GM12878 (cell line): ENCODE measurements at regions not wholly inside any gene's neighbourhood (a gene's known extent, or its start where the extent isn't known, plus 50 kb on each side); places are given as distances from the start of the nearest gene placed in this dataset.

Experiments
- ATAC-seq: fragments of 200-7000 bp; cut with Tn5 transposase; 3 replicates; pipeline ENCODE4 v1.9.1; 2020; ENCODE audit warnings: mild to moderate bottlenecking, moderate library complexity
- BruUV-seq: library from RNA; stranded (reverse); fragments of 400-500 nt; replicated peaks from 2 replicates; lab custom pipeline; 2021; lab: Mats Ljungman, UMichigan
- CTCF ChIA-PET: fragments of 300-600 bp; sonication (Branson Sonifier 250); formaldehyde crosslinking; extraction: SDS; loops from one replicate; lab custom pipeline; 2021; ENCODE audit warnings: inconsistent platforms; lab: Yijun Ruan, JAX
- POLR2A ChIA-PET: fragments of 350-600 bp; formaldehyde crosslinking; extraction: SDS; loops from one replicate; lab custom pipeline; 2021; ENCODE audit warnings: inconsistent platforms; lab: Charles Lee
- RAD21 ChIA-PET: fragments of 300-600 bp; sonication (Branson Sonifier 250); formaldehyde crosslinking; loops from one replicate; lab custom pipeline; 2023; ENCODE audit warnings: antibody characterized with exemption; ENCODE audit not compliant: unreplicated experiment; lab: Charles Lee
- SMC1A ChIA-PET: fragments of 300-600 bp; sonication (Branson Sonifier 250); formaldehyde crosslinking; loops from one replicate; lab custom pipeline; 2023; ENCODE audit not compliant: unreplicated experiment, uncharacterized antibody; lab: Charles Lee
- DNase-seq: peaks from one replicate; pipeline ENCODE4 v3.0.0-alpha.2; 2011; ENCODE audit warnings: low read depth, low spot score
- FAIRE-seq: peaks from 3 replicates; lab custom pipeline; 2011; peaks lifted over from hg19 to GRCh38; lab: Jason Lieb, UNC
- H2AFZ ChIP-seq: 2 replicates; pipeline ENCODE4 v1.6.0; 2011; ENCODE audit warnings: low read depth, low read length, control low read depth; ENCODE audit not compliant: control insufficient read depth
- H3K27ac ChIP-seq: 2 replicates; pipeline ENCODE4 v1.5.1; 2011; ENCODE audit warnings: control low read depth; ENCODE audit not compliant: control insufficient read depth, insufficient read depth
- H3K27me3 ChIP-seq, 2 experiments: replicated peaks in 1 of 2; 2 replicates each; pipeline versions ENCODE4 v1.6.0 to v1.6.1; 2011; ENCODE audit warnings: low read length in 1 of 2; ENCODE audit not compliant: control insufficient read depth in 2 of 2, insufficient read depth in 2 of 2
- H3K36me3 ChIP-seq, 2 experiments: 2 replicates each; pipeline ENCODE4 v1.5.1; 2011; ENCODE audit warnings: low read length in 1 of 2; ENCODE audit not compliant: control insufficient read depth in 2 of 2, insufficient read depth in 2 of 2
- H3K4me1 ChIP-seq: 2 replicates; pipeline ENCODE4 v1.6.1; 2011; ENCODE audit warnings: mild to moderate bottlenecking, low read length, moderate library complexity, mixed read lengths; ENCODE audit not compliant: control insufficient read depth, insufficient read depth
- H3K4me2 ChIP-seq: 2 replicates; pipeline ENCODE4 v1.6.0; 2011; ENCODE audit warnings: control low read depth; ENCODE audit not compliant: control insufficient read depth, insufficient read depth
- H3K4me3 ChIP-seq: fragments of 200-600 bp; sonication (generic); 2 replicates; pipeline ENCODE4 v1.5.1; 2016
- H3K79me2 ChIP-seq: 2 replicates; pipeline ENCODE4 v1.6.0; 2011; ENCODE audit warnings: low read length; ENCODE audit not compliant: control insufficient read depth, insufficient read depth
- H3K9ac ChIP-seq: 2 replicates; pipeline ENCODE4 v1.8.0; 2011; ENCODE audit warnings: low read length, control low read depth, mixed read lengths; ENCODE audit not compliant: control insufficient read depth, insufficient read depth
- H3K9me3 ChIP-seq: replicated peaks from 3 replicates; pipeline ENCODE4 v1.5.1; 2011; ENCODE audit warnings: mild to moderate bottlenecking, low read length; ENCODE audit not compliant: control insufficient read depth, insufficient read depth
- H4K20me1 ChIP-seq: 2 replicates; pipeline ENCODE4 v1.6.0; 2011; ENCODE audit not compliant: control insufficient read depth, insufficient read depth
- ASH2L ChIP-seq: fragments of 300-600, 200-600 bp; sonication (generic); IDR thresholded peaks from 2 replicates; pipeline ENCODE4 v1.6.1; 2017; ENCODE audit warnings: low read depth, mild to moderate bottlenecking, borderline replicate concordance
- ATF3 ChIP-seq: IDR thresholded peaks from 2 replicates; pipeline ENCODE4 v1.6.1; 2011; ENCODE audit warnings: low read depth, mild to moderate bottlenecking, low read length, moderate library complexity, borderline replicate concordance; ENCODE audit errors: extremely low read depth
- BHLHE40 ChIP-seq, 2 experiments: fragments of 450-650 bp in 1 of 2; IDR thresholded peaks; 2 replicates each; pipeline ENCODE4 v1.6.1; 2011 to 2017; ENCODE audit warnings: low read depth in 2 of 2, borderline replicate concordance in 1 of 2, improper control_type of control experiment in 1 of 2, low read length in 1 of 2, mild to moderate bottlenecking in 1 of 2
- CBFB ChIP-seq: IDR thresholded peaks from 2 replicates; pipeline ENCODE4 v1.6.1; 2016; ENCODE audit warnings: antibody characterized with exemption, low read depth
- CHD4 ChIP-seq: fragments of 200-600 bp; sonication (generic); IDR thresholded peaks from 2 replicates; pipeline ENCODE4 v1.6.1; 2016; ENCODE audit warnings: mild to moderate bottlenecking
- FOXM1 ChIP-seq: IDR thresholded peaks from 2 replicates; pipeline ENCODE4 v1.6.1; 2012; ENCODE audit warnings: low read depth, mild to moderate bottlenecking, inconsistent platforms, low read length, moderate library complexity
- GATAD2B ChIP-seq: fragments of 450-650 bp; conservative IDR thresholded peaks from 2 replicates; pipeline ENCODE4 v1.6.1; 2017; ENCODE audit warnings: low read depth, mild to moderate bottlenecking, moderate library complexity
- IKZF2 ChIP-seq, 2 experiments: fragments of 450-650 bp; IDR thresholded peaks; 2 replicates each; pipeline ENCODE4 v1.6.1; 2017; ENCODE audit warnings: mild to moderate bottlenecking in 2 of 2, moderate library complexity in 2 of 2
- KDM1A ChIP-seq: fragments of 200-600 bp; sonication (generic); IDR thresholded peaks from 2 replicates; pipeline ENCODE4 v1.6.1; 2016; ENCODE audit warnings: borderline replicate concordance
- NFYA ChIP-seq: IDR thresholded peaks from 2 replicates; pipeline ENCODE4 v1.6.1; 2011; ENCODE audit warnings: low read depth, mild to moderate bottlenecking, low read length, improper control_type of control experiment, borderline replicate concordance
- NR2F1 ChIP-seq: fragments of 450-650 bp; conservative IDR thresholded peaks from 2 replicates; pipeline ENCODE4 v1.6.1; 2017; ENCODE audit warnings: mild to moderate bottlenecking
- NRF1 ChIP-seq: conservative IDR thresholded peaks from 2 replicates; pipeline ENCODE4 v1.6.1; 2011; ENCODE audit warnings: mild to moderate bottlenecking, low read depth, low read length, improper control_type of control experiment
- PAX5 ChIP-seq: IDR thresholded peaks from 2 replicates; pipeline ENCODE4 v1.6.1; 2011; ENCODE audit warnings: low read depth, low read length, borderline replicate concordance
- PAX8 ChIP-seq: fragments of 450-650 bp; IDR thresholded peaks from 2 replicates; pipeline ENCODE4 v1.6.1; 2017; ENCODE audit warnings: mild to moderate bottlenecking, moderate library complexity
- RB1 ChIP-seq: fragments of 450-650 bp; formaldehyde crosslinking; IDR thresholded peaks from 2 replicates; pipeline ENCODE4 v1.6.1; 2017; ENCODE audit warnings: mild to moderate bottlenecking, borderline replicate concordance
- RFX5 ChIP-seq: IDR thresholded peaks from 2 replicates; pipeline ENCODE4 v1.6.1; 2011; ENCODE audit warnings: low read depth, low read length, improper control_type of control experiment
- SIN3A ChIP-seq: IDR thresholded peaks from 2 replicates; pipeline ENCODE4 v1.6.1; 2012; ENCODE audit warnings: low read depth, low read length, improper control_type of control experiment
- SRF ChIP-seq, 2 experiments: IDR thresholded peaks; 2 replicates each; pipeline ENCODE4 v1.6.1; 2011; ENCODE audit warnings: low read depth in 2 of 2, low read length in 2 of 2, mild to moderate bottlenecking in 1 of 2, moderate library complexity in 1 of 2
- YBX1 ChIP-seq: fragments of 450-650 bp; IDR thresholded peaks from 2 replicates; pipeline ENCODE4 v1.6.1; 2016; ENCODE audit warnings: antibody characterized with exemption
- ZNF24 ChIP-seq: fragments of 450-650 bp; IDR thresholded peaks from 2 replicates; pipeline ENCODE4 v1.6.1; 2017; ENCODE audit warnings: antibody characterized with exemption, mild to moderate bottlenecking
- WGBS: methylation state at CpG from one replicate; pipeline ENCODE4 v1.1.6; 2016; ENCODE audit warnings: low lambda C conversion rate; ENCODE audit not compliant: insufficient replicate concordance, insufficient coverage; ENCODE audit errors: missing lambda C conversion rate; 5-methylcytosine and 5-hydroxymethylcytosine counted together
- in situ Hi-C: fragments of 300-500 bp; cut with MboI; formaldehyde crosslinking; loops from 9 replicates; pipeline ENCODE4 v1.14.3; 2018; ENCODE audit warnings: mixed read lengths
- intact Hi-C: fragments of 100-400 bp; cut with micrococcal nuclease; formaldehyde crosslinking; loops from one replicate; pipeline ENCODE4 v1.14.2; 2022; ENCODE audit not compliant: unreplicated experiment

- H4K20me1 ChIP-seq, result no peaks in the 10 kb centered on the region
- H3K9me3 ChIP-seq, result no peaks in the 10 kb centered on the region
- BruUV-seq, result no TSS peak
- RAD21 ChIA-PET, result no interaction called here
- no peak for ATAC-seq
- no peak for DNase-seq
- H3K9ac ChIP-seq, result no peak overlapping the region
- no peaks in the 10 kb centered on the region for H3K27me3 ChIP-seq
- no peak for FAIRE-seq
- WGBS, result 0% methylated on average over 1 of the region's 1 CpG
- CTCF ChIA-PET, result interaction anchor here (0.6 to 3.9 kb wide), 5 partner anchors 18 to 147 kb away, joined by 3 to 16 read pairs (median 3); no protein-coding TSS in a partner anchor
- TF ChIP-seq SRF (IDR thresholded peaks at IDR 0.05; ENCODE audit: low read depth in 2 of 2, low read length in 2 of 2), result no peak
- TF ChIP-seq IKZF2 (IDR thresholded peaks at IDR 0.05), result no peak
- no peak for TF ChIP-seq BHLHE40 (IDR thresholded peaks at IDR 0.05; ENCODE audit: borderline replicate concordance in 1 of 2, low read depth in 2 of 2, low read length in 1 of 2)
- TF ChIP-seq KDM1A, result no peak
- no peak for TF ChIP-seq NFYA
- no peak for TF ChIP-seq FOXM1
- TF ChIP-seq PAX5, result no peak
- no peak for TF ChIP-seq CBFB
- no peak for TF ChIP-seq GATAD2B
- TF ChIP-seq NR2F1, result no peak
- no peak for TF ChIP-seq ASH2L
- no peak for TF ChIP-seq SIN3A
- TF ChIP-seq ZNF24, result no peak
- TF ChIP-seq ATF3, result no peak
- no peak for TF ChIP-seq PAX8
- TF ChIP-seq RB1, result no peak
- no peak for TF ChIP-seq NRF1
- TF ChIP-seq YBX1, result no peak
- no peak for TF ChIP-seq RFX5
- TF ChIP-seq CHD4, result no peak
- TF ChIP-seq, all 136 proteins: peak for 0
- in situ Hi-C loops, result no loop called here
- ChIA-PET POLR2A (no interaction called here), SMC1A (interaction anchor here (1.4 kb wide), 1 partner anchor 97 kb away, joined by 3 read pairs; no protein-coding TSS in a partner anchor)
- intact Hi-C loops, result no loop called here
- Histone ChIP-seq H3K4me1 (no peaks in the 10 kb centered on the region), H3K79me2 (no peaks in the 10 kb centered on the region), H2AFZ (no peak overlapping the region), H3K4me3 (no peak overlapping the region), H3K36me3 (no peaks in the 10 kb centered on the region), H3K27ac (no peak overlapping the region), H3K4me2 (no peak overlapping the region)
Observed at GRCh38 chr5:90287036-90287435, 122.5 kb downstream of the CETN3 start.
